ENCODE measurements at regions not wholly inside any gene's neighbourhood (a gene's known extent, or its start where the extent isn't known, plus 50 kb on each side); places are given as distances from the start of the nearest gene placed in this dataset.

- no peak overlapping the region for H3K27ac ChIP-seq (ENCODE audit: low read depth, low read length)
- no peak for DNase-seq (ENCODE audit: insufficient read length, low spot score, missing footprints)
- TF ChIP-seq CTCF (IDR thresholded peaks at IDR 0.05; ENCODE audit: extremely low read depth, low read depth, low read length) = no peak
Measured at GRCh38 chr5:97449172-97449571, 266.1 kb upstream of the RIOK2 start.

GRCh38 chr5:97452646-97453045 lies 269.6 kb upstream of the RIOK2 start:
- H2AFZ ChIP-seq (ENCODE audit: low read length) = no peak overlapping the region
- no peak overlapping the region for H3K27ac ChIP-seq (ENCODE audit: low read depth, low read length)
- no peak for DNase-seq (ENCODE audit: insufficient read length, low spot score, missing footprints)
- no peaks in the 10 kb centered on the region for H3K27me3 ChIP-seq (ENCODE audit: insufficient read depth, low read length)
- H3K36me3 ChIP-seq (ENCODE audit: insufficient read depth, low read length) = no peaks in the 10 kb centered on the region
- no peaks in the 10 kb centered on the region for H3K4me1 ChIP-seq (ENCODE audit: insufficient read depth, low read length)
- no peak overlapping the region for H3K4me3 ChIP-seq (ENCODE audit: insufficient read depth, low read length)
- no peaks in the 10 kb centered on the region for H3K79me2 ChIP-seq (ENCODE audit: insufficient read depth, low read length)
- H4K20me1 ChIP-seq (ENCODE audit: insufficient read depth, low read length) = no peaks in the 10 kb centered on the region
- H3K9me3 ChIP-seq (ENCODE audit: low read depth, low read length) = no peaks in the 10 kb centered on the region
- H3K4me2 ChIP-seq (ENCODE audit: insufficient read depth, low read length) = no peak overlapping the region
- no peak for TF ChIP-seq CTCF (IDR thresholded peaks at IDR 0.05; ENCODE audit: extremely low read depth, low read depth, low read length)

More at GRCh38 chr5:97449172-97449571, 266.1 kb upstream of the RIOK2 start:
- Histone ChIP-seq H2AFZ (ENCODE audit: low read length) (no peak overlapping the region), H4K20me1 (ENCODE audit: insufficient read depth, low read length) (no peaks in the 10 kb centered on the region), H3K4me2 (ENCODE audit: insufficient read depth, low read length) (no peak overlapping the region), H3K36me3 (ENCODE audit: insufficient read depth, low read length) (no peaks in the 10 kb centered on the region), H3K27me3 (ENCODE audit: insufficient read depth, low read length) (no peaks in the 10 kb centered on the region), H3K79me2 (ENCODE audit: insufficient read depth, low read length) (no peaks in the 10 kb centered on the region), H3K4me3 (ENCODE audit: insufficient read depth, low read length) (no peak overlapping the region), H3K9me3 (ENCODE audit: low read depth, low read length) (peaks cover 3% of the 10 kb centered on the region), H3K4me1 (ENCODE audit: insufficient read depth, low read length) (no peaks in the 10 kb centered on the region)

GRCh38 chr5:97453263-97453662 lies 270.2 kb upstream of the RIOK2 start:
- DNase-seq (ENCODE audit: insufficient read length, low spot score, missing footprints) = no peak
- H4K20me1 ChIP-seq (ENCODE audit: insufficient read depth, low read length) = no peaks in the 10 kb centered on the region
- H2AFZ ChIP-seq (ENCODE audit: low read length) = no peak overlapping the region
- H3K36me3 ChIP-seq (ENCODE audit: insufficient read depth, low read length) = no peaks in the 10 kb centered on the region
- no peak for TF ChIP-seq CTCF (IDR thresholded peaks at IDR 0.05; ENCODE audit: extremely low read depth, low read depth, low read length)
- H3K79me2 ChIP-seq (ENCODE audit: insufficient read depth, low read length) = no peaks in the 10 kb centered on the region
- no peaks in the 10 kb centered on the region for H3K27me3 ChIP-seq (ENCODE audit: insufficient read depth, low read length)
- no peak overlapping the region for H3K4me2 ChIP-seq (ENCODE audit: insufficient read depth, low read length)
- no peaks in the 10 kb centered on the region for H3K9me3 ChIP-seq (ENCODE audit: low read depth, low read length)
- H3K4me3 ChIP-seq (ENCODE audit: insufficient read depth, low read length) = no peak overlapping the region
- no peaks in the 10 kb centered on the region for H3K4me1 ChIP-seq (ENCODE audit: insufficient read depth, low read length)
- H3K27ac ChIP-seq (ENCODE audit: low read depth, low read length) = no peak overlapping the region

- Histone ChIP-seq H3K4me3 (ENCODE audit: insufficient read depth, low read length) (no peak overlapping the region), H3K79me2 (ENCODE audit: insufficient read depth, low read length) (no peaks in the 10 kb centered on the region), H3K4me2 (ENCODE audit: insufficient read depth, low read length) (no peak overlapping the region), H3K36me3 (ENCODE audit: insufficient read depth, low read length) (no peaks in the 10 kb centered on the region), H4K20me1 (ENCODE audit: insufficient read depth, low read length) (no peaks in the 10 kb centered on the region), H2AFZ (ENCODE audit: low read length) (no peak overlapping the region), H3K27ac (ENCODE audit: low read depth, low read length) (no peak overlapping the region), H3K27me3 (ENCODE audit: insufficient read depth, low read length) (no peaks in the 10 kb centered on the region), H3K4me1 (ENCODE audit: insufficient read depth, low read length) (no peaks in the 10 kb centered on the region), H3K9me3 (ENCODE audit: low read depth, low read length) (no peaks in the 10 kb centered on the region)
- DNase-seq (ENCODE audit: insufficient read length, low spot score, missing footprints) = no peak
- TF ChIP-seq CTCF (IDR thresholded peaks at IDR 0.05; ENCODE audit: extremely low read depth, low read depth, low read length) = no peak
Measured at GRCh38 chr5:97454015-97454414, 271.0 kb upstream of the RIOK2 start.

All from osteoblast (primary cell).